Neural crest cell (in vitro differentiated cells): ENCODE measurements at regions not wholly inside any gene's neighbourhood (a gene's known extent, or its start where the extent isn't known, plus 50 kb on each side); places are given as distances from the start of the nearest gene placed in this dataset.
A peak's percentile ranks its signal among the peaks of the same experiment; 100 is the strongest.

ENCODE experiments used
- DNase-seq: peaks from one replicate; pipeline ENCODE4 v3.0.0; 2021; ENCODE audit warnings: low read depth, mixed read lengths, low spot score
- H3K27ac Mint-ChIP-seq: one replicate; pipeline ENCODE4 v1.8.0; 2021; ENCODE audit warnings: mild to moderate bottlenecking, mixed read lengths; ENCODE audit not compliant: unreplicated experiment
- H3K27me3 Mint-ChIP-seq: 2 replicates; pipeline ENCODE4 v1.8.0; 2021; ENCODE audit warnings: low read depth, mild to moderate bottlenecking, mixed read lengths
- H3K36me3 Mint-ChIP-seq: 2 replicates; pipeline ENCODE4 v1.8.0; 2021; ENCODE audit warnings: low read depth, mild to moderate bottlenecking, mixed read lengths
- H3K4me1 Mint-ChIP-seq: 2 replicates; pipeline ENCODE4 v1.8.0; 2021; ENCODE audit warnings: mixed read lengths
- H3K4me3 Mint-ChIP-seq: one replicate; pipeline ENCODE4 v1.8.0; 2021; ENCODE audit warnings: mild to moderate bottlenecking, mixed read lengths
- H3K9me3 Mint-ChIP-seq: 2 replicates; pipeline ENCODE4 v1.8.0; 2021; ENCODE audit warnings: mixed read lengths
- CTCF ChIP-seq: fragments of 200-600 bp; sonication (generic); conservative IDR thresholded peaks from 2 replicates; pipeline ENCODE4 v1.5.0; 2021; ENCODE audit warnings: antibody characterized with exemption, mild to moderate bottlenecking

DNA sequence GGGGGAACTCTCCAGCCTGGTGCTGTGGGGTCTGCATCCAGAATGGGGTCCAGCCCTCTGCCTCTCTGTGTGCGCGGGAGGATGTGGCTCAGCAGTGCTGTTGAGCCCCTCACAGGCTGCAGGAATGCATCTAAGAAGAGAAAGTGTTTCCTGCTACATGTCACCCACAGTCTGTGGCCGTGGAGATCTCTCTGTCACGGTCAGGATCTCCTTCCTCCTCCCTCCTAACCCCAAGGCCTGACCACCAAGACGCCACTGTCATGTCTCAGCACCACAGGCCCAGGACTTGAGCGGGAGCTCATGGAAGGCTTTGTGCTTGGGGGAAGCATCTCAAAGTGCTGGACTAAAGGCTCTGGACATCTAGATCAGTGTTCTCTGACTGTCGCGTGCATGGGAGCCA is 90.1 kb downstream of the SREK1 start:
- H3K27me3 Mint-ChIP-seq = no peaks in the 10 kb centered on the region
- H3K4me3 Mint-ChIP-seq = no peak overlapping the region
- no peak for DNase-seq
- H3K9me3 Mint-ChIP-seq = peaks cover 2% of the 10 kb centered on the region
- no peaks in the 10 kb centered on the region for H3K36me3 Mint-ChIP-seq
- TF ChIP-seq CTCF = no peak
- H3K4me1 Mint-ChIP-seq = peaks cover 37% of the 10 kb centered on the region
- no peak overlapping the region for H3K27ac Mint-ChIP-seq

GRCh38 chr5:66238435-66238834 is 94.3 kb downstream of the SREK1 start:
- peaks cover 25% of the 10 kb centered on the region for H3K4me1 Mint-ChIP-seq

DNA sequence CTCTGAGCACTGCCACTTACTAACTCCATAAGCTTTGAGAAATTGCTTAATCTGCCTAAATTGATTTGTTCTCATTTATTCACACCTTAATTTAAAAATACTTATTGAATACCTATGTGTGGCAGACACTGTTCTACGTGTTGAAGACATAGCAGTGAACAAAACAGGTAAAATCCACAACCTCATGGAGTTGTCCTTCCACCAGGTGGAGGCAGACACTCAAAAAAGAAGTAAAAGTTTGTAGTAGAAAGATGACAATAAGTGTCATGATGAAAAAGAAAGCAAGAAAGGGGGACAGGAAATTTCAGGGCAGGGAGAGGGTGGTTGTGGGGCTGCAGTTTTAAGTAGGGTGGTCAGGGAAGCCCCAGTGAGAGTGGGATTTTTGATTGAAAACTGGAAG is 94.9 kb downstream of the SREK1 start:
- Mint-ChIP-seq H3K9me3 (no peaks in the 10 kb centered on the region), H3K36me3 (no peaks in the 10 kb centered on the region), H3K4me3 (no peak overlapping the region), H3K27me3 (no peaks in the 10 kb centered on the region), H3K27ac (no peak overlapping the region), H3K4me1 (peaks cover 20% of the 10 kb centered on the region)
- DNase-seq = no peak
- peak; percentile 45 for TF ChIP-seq CTCF

More at GRCh38 chr5:66238435-66238834, 94.3 kb downstream of the SREK1 start:
- H3K27ac Mint-ChIP-seq = no peak overlapping the region
- H3K9me3 Mint-ChIP-seq = no peaks in the 10 kb centered on the region
- no peak for DNase-seq
- no peak overlapping the region for H3K4me3 Mint-ChIP-seq
- no peaks in the 10 kb centered on the region for H3K36me3 Mint-ChIP-seq
- no peaks in the 10 kb centered on the region for H3K27me3 Mint-ChIP-seq
- TF ChIP-seq CTCF = no peak

GRCh38 chr5:66241136-66241825 is 97.2 kb downstream of the SREK1 start:
- no peaks in the 10 kb centered on the region for H3K9me3 Mint-ChIP-seq
- DNase-seq = no peak
- H3K27me3 Mint-ChIP-seq = no peaks in the 10 kb centered on the region
- no peak for TF ChIP-seq CTCF
- H3K4me1 Mint-ChIP-seq = peaks cover 15% of the 10 kb centered on the region
- H3K36me3 Mint-ChIP-seq = no peaks in the 10 kb centered on the region
- no peak overlapping the region for H3K27ac Mint-ChIP-seq
- H3K4me3 Mint-ChIP-seq = no peak overlapping the region

DNA sequence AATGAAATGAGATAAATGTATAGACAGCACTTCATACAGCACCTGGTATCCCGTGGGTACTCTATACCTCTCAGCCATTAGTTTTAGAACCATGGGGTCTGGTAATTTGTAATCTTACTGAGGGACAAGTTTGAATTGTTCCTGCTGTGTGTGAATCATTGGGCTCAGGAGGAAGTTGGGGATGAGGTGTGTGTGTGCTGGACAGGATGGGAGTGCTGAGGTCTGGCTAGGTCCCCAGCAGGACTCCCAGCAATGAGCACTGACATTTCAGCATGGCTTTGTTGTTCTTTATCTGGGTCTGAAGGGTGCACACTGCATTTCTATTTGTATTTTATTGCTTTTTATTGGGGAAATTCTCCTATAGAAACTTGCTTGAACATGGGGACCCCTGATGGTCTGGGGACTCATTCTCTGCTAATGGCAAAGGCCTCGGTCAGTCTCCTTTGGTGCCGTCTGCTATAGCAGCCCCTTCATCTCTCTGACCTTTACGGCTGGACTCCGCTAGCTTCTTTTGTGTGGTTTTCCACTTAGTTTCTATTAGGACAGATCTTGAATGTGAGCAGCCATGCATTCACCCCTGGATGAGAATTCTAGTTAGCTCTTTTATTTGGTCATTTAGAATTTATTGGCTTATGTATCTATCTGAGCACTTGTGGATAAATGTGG is 98.1 kb downstream of the SREK1 start:
- Mint-ChIP-seq H3K4me1 (peaks cover 15% of the 10 kb centered on the region), H3K9me3 (no peaks in the 10 kb centered on the region), H3K27me3 (no peaks in the 10 kb centered on the region), H3K36me3 (no peaks in the 10 kb centered on the region), H3K27ac (no peak overlapping the region), H3K4me3 (no peak overlapping the region)
- no peak for TF ChIP-seq CTCF
- DNase-seq = no peak
